WERI-Rb-1 (cell line): ENCODE measurements at regions not wholly inside any gene's neighbourhood (a gene's known extent, or its start where the extent isn't known, plus 50 kb on each side); places are given as distances from the start of the nearest gene placed in this dataset.

Experiments used
- DNase-seq: peaks from one replicate; pipeline ENCODE4 v3.0.0-alpha.2; 2020
- H3K27ac ChIP-seq: fragments of 250-450 bp; sonication (Bioruptor Pico); 2 replicates; pipeline ENCODE4 v1.5.1; 2020; ENCODE audit warnings: mild to moderate bottlenecking, moderate library complexity
- H3K27me3 ChIP-seq: fragments of 250-450 bp; sonication (Bioruptor Pico); 2 replicates; pipeline ENCODE4 v1.5.1; 2021; ENCODE audit warnings: mild to moderate bottlenecking, low read depth, moderate library complexity; ENCODE audit not compliant: insufficient read depth, severe bottlenecking
- H3K36me3 ChIP-seq: fragments of 250-450 bp; sonication (Bioruptor Pico); 2 replicates; pipeline ENCODE4 v1.5.1; 2020; ENCODE audit warnings: mild to moderate bottlenecking, moderate library complexity
- H3K4me3 ChIP-seq: 2 replicates; pipeline ENCODE4 v1.5.1; 2011; ENCODE audit warnings: low read depth, mild to moderate bottlenecking, control low read depth, low read length
- H3K9me3 ChIP-seq: fragments of 250-450 bp; sonication (Bioruptor Pico); 2 replicates; pipeline ENCODE4 v1.5.1; 2021; ENCODE audit warnings: mild to moderate bottlenecking, moderate library complexity; ENCODE audit not compliant: severe bottlenecking
- CTCF ChIP-seq: IDR thresholded peaks from 2 replicates; pipeline ENCODE4 v1.5.1; 2011; ENCODE audit warnings: low read depth, mild to moderate bottlenecking, control low read depth, inconsistent platforms, low read length

GRCh38 chr15:98177966-98178592 is 217.6 kb downstream of the ARRDC4 start:
- peak; percentile 9 for DNase-seq
- peak; percentile 59 for TF ChIP-seq CTCF

DNA sequence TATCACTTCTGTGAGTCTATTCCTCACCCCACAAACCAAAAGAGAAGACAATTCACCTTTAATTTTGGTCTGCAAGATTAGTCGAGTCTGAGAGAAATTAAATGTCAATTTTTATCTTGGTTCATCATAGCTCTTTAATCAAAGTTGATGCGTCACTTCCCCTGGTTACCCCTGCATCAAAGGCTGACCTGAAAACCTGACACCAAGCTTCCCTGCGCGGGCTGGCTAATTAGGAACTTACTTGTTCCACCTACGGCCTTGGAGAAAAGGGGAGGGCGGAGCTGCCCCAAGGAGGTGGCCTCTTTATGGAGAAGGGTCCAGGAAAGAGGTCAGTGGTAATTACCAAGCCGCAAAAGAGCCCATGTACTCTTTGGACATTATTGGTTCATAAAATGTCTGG is 218.4 kb downstream of the ARRDC4 start:
- Histone ChIP-seq H3K4me3 (no peak overlapping the region), H3K27ac (no peak overlapping the region), H3K36me3 (no peaks in the 10 kb centered on the region), H3K9me3 (no peaks in the 10 kb centered on the region), H3K27me3 (peaks cover 79% of the 10 kb centered on the region)
- no peak for DNase-seq
- no peak for TF ChIP-seq CTCF

More at GRCh38 chr15:98177966-98178592, 217.6 kb downstream of the ARRDC4 start:
- Histone ChIP-seq H3K9me3 (no peaks in the 10 kb centered on the region), H3K4me3 (no peak overlapping the region), H3K27ac (no peak overlapping the region), H3K27me3 (peaks cover 74% of the 10 kb centered on the region), H3K36me3 (no peaks in the 10 kb centered on the region)

DNA sequence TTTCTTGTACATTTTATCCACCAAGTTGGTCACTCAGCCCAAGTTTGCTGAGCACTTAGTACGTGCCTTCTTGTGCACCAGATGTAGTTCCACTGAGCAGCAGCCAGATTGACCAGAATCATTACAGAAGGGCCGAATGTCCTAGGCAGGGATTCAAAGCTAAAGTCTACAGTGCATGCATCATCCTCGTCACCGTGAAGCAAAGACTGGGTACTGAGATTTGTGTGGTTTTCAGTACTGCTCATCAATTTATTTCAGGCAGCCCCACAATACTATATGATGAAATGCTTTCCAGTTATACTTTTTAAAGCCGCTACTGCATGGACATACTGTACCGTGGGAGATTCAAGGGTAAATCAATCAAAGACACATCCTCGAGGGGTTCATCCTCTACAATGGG is 227.0 kb downstream of the ARRDC4 start:
- H3K27me3 ChIP-seq = peaks cover 66% of the 10 kb centered on the region
- no peak overlapping the region for H3K4me3 ChIP-seq
- no peaks in the 10 kb centered on the region for H3K9me3 ChIP-seq
- TF ChIP-seq CTCF = no peak
- no peaks in the 10 kb centered on the region for H3K36me3 ChIP-seq
- DNase-seq = no peak
- no peak overlapping the region for H3K27ac ChIP-seq

GRCh38 chr15:98190914-98191313 is 230.4 kb downstream of the ARRDC4 start:
- no peak for DNase-seq
- no peaks in the 10 kb centered on the region for H3K9me3 ChIP-seq
- H3K36me3 ChIP-seq = no peaks in the 10 kb centered on the region
- H3K27me3 ChIP-seq = peaks cover 62% of the 10 kb centered on the region
- no peak for TF ChIP-seq CTCF
- no peak overlapping the region for H3K4me3 ChIP-seq
- no peak overlapping the region for H3K27ac ChIP-seq

DNA sequence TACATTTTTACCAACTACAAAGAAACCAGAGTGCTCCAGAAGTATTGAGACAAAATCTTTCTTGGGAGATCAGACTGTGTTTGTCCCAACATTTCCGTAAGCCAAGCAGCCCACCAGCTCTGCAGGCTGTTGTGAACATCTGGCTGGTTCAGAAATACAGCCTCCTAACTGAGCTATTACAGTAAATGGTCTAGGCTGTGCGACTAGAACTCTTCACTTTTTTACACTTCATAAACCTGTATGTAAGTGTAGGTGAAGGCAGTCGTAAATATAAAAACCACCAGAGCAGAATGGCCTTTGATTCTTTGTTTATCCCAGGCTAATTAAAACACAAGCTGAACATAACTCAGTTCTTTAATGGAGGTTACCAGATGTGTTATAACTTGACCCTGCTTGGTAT is 235.3 kb downstream of the ARRDC4 start:
- Histone ChIP-seq H3K4me3 (no peak overlapping the region), H3K27ac (no peak overlapping the region), H3K27me3 (peaks cover 69% of the 10 kb centered on the region), H3K36me3 (no peaks in the 10 kb centered on the region), H3K9me3 (no peaks in the 10 kb centered on the region)
- no peak for DNase-seq
- no peak for TF ChIP-seq CTCF

GRCh38 chr15:98196371-98196770 is 235.9 kb downstream of the ARRDC4 start:
- no peak for TF ChIP-seq CTCF
- peaks cover 67% of the 10 kb centered on the region for H3K27me3 ChIP-seq
- no peak for DNase-seq

More at GRCh38 chr15:98196371-98196770, 235.9 kb downstream of the ARRDC4 start:
- H3K36me3 ChIP-seq = no peaks in the 10 kb centered on the region
- no peak overlapping the region for H3K4me3 ChIP-seq
- H3K27ac ChIP-seq = no peak overlapping the region
- no peaks in the 10 kb centered on the region for H3K9me3 ChIP-seq
